DOHH2 (cell line): ENCODE measurements at regions not wholly inside any gene's neighbourhood (a gene's known extent, or its start where the extent isn't known, plus 50 kb on each side); places are given as distances from the start of the nearest gene placed in this dataset.

Source experiments
- CTCF ChIP-seq: fragments of 200-600 bp; sonication (generic); IDR thresholded peaks from one replicate; pipeline ENCODE4 v1.5.1; 2014; ENCODE audit warnings: antibody characterized with exemption, mild to moderate bottlenecking, low read depth, low read length; ENCODE audit not compliant: poor library complexity, severe bottlenecking
- EZH2phosphoT487 ChIP-seq: fragments of 200-600 bp; sonication (generic); IDR thresholded peaks from 2 replicates; pipeline ENCODE4 v1.6.1; 2017; ENCODE audit warnings: borderline replicate concordance, mild to moderate bottlenecking, antibody characterized with exemption, low read length, moderate library complexity, mixed read lengths

GRCh38 chr9:103552712-103553111, 541.4 kb upstream of the SMC2 start:
- no peak for TF ChIP-seq CTCF
- no peak for TF ChIP-seq EZH2phosphoT487
